PC-3 (cell line): ENCODE measurements at regions not wholly inside any gene's neighbourhood (a gene's known extent, or its start where the extent isn't known, plus 50 kb on each side); places are given as distances from the start of the nearest gene placed in this dataset.

Source experiments
- ATAC-seq: fragments of 200-7000 bp; cut with Tn5 transposase; 2 replicates; pipeline ENCODE4 v1.9.1; 2020; ENCODE audit warnings: mild to moderate bottlenecking, moderate library complexity
- BruUV-seq: library from RNA; stranded (reverse); fragments of 400-500 nt; replicated peaks from 2 replicates; lab custom pipeline; 2021; lab: Mats Ljungman, UMichigan
- CTCF ChIA-PET: fragments of 300-600 bp; sonication (Branson Sonifier 250); formaldehyde crosslinking; loops from one replicate; lab custom pipeline; 2022; ENCODE audit warnings: antibody characterized with exemption; lab: Charles Lee
- POLR2A ChIA-PET: fragments of 300-600 bp; sonication (Branson Sonifier 250); formaldehyde crosslinking; loops from one replicate; lab custom pipeline; 2022; ENCODE audit warnings: antibody characterized with exemption; ENCODE audit not compliant: unreplicated experiment; lab: Charles Lee
- DNase-seq: peaks from one replicate; pipeline ENCODE4 v3.0.0-alpha.2; 2015
- H2AFZ ChIP-seq: fragments of 300-600 bp; sonication (generic); 2 replicates; pipeline ENCODE4 v1.6.0; 2016; ENCODE audit warnings: antibody characterized with exemption, low read length
- H3F3A ChIP-seq: fragments of 300-600 bp; sonication (generic); one replicate; pipeline ENCODE4 v1.6.0; 2017; ENCODE audit warnings: antibody characterized with exemption, low read length, control low read depth, mild to moderate bottlenecking; ENCODE audit not compliant: unreplicated experiment
- H3K27ac ChIP-seq: fragments of 300-600 bp; sonication (generic); 2 replicates; pipeline ENCODE4 v1.5.1; 2016; ENCODE audit warnings: mild to moderate bottlenecking, low read length
- H3K27me3 ChIP-seq: fragments of 300-600 bp; sonication (generic); 2 replicates; pipeline ENCODE4 v1.6.1; 2016; ENCODE audit warnings: low read length, mixed read lengths
- H3K36me3 ChIP-seq: fragments of 300-600 bp; sonication (generic); 2 replicates; pipeline ENCODE4 v1.6.1; 2016; ENCODE audit warnings: low read depth, mixed run types, low read length, mixed read lengths
- H3K4me1 ChIP-seq: fragments of 300-600 bp; sonication (generic); 2 replicates; pipeline ENCODE4 v1.5.1; 2016; ENCODE audit warnings: low read length; ENCODE audit not compliant: insufficient read depth
- H3K4me2 ChIP-seq: fragments of 300-600 bp; sonication (generic); 2 replicates; pipeline ENCODE4 v1.6.0; 2016; ENCODE audit warnings: low read length
- H3K4me3 ChIP-seq: fragments of 300-600 bp; sonication (generic); 2 replicates; pipeline ENCODE4 v1.5.1; 2016; ENCODE audit warnings: mild to moderate bottlenecking, low read length, mixed read lengths
- H3K79me2 ChIP-seq: fragments of 300-600 bp; sonication (generic); 2 replicates; pipeline ENCODE4 v1.6.1; 2017; ENCODE audit warnings: low read length, mixed read lengths
- H3K9ac ChIP-seq: fragments of 300-600 bp; sonication (generic); 2 replicates; pipeline ENCODE4 v1.6.0; 2016; ENCODE audit warnings: mild to moderate bottlenecking, low read length
- H3K9me2 ChIP-seq: fragments of 300-600 bp; sonication (generic); replicated peaks from 2 replicates; pipeline ENCODE4 v1.6.1; 2016; ENCODE audit warnings: mixed run types, low read length, mixed read lengths
- H3K9me3 ChIP-seq: fragments of 300-600 bp; sonication (generic); 2 replicates; pipeline ENCODE4 v1.6.1; 2016; ENCODE audit warnings: low read length, mixed read lengths
- H4K20me1 ChIP-seq: fragments of 300-600 bp; sonication (generic); 2 replicates; pipeline ENCODE4 v1.6.1; 2016; ENCODE audit warnings: low read length, mixed read lengths
- EZH2 ChIP-seq: fragments of 300-600 bp; sonication (generic); IDR thresholded peaks from one replicate; pipeline ENCODE4 v1.6.1; 2017; ENCODE audit warnings: antibody characterized with exemption, mild to moderate bottlenecking, low read length; ENCODE audit not compliant: unreplicated experiment
- EZH2phosphoT487 ChIP-seq: fragments of 300-600 bp; sonication (generic); IDR thresholded peaks from 2 replicates; pipeline ENCODE4 v1.6.1; 2018; ENCODE audit warnings: mild to moderate bottlenecking, antibody characterized with exemption, low read length, borderline replicate concordance
- intact Hi-C: fragments of 100-400 bp; cut with micrococcal nuclease; formaldehyde crosslinking; loops from 2 replicates; pipeline ENCODE4 v1.9.0; 2023
- TF ChIP-seq, protein P1 (sequence below): fragments of 300-600 bp; sonication (generic); conservative IDR thresholded peaks from 2 replicates; pipeline ENCODE4 v1.5.1; 2017; ENCODE audit warnings: antibody characterized with exemption, low read depth, mild to moderate bottlenecking, low read length

DNA sequence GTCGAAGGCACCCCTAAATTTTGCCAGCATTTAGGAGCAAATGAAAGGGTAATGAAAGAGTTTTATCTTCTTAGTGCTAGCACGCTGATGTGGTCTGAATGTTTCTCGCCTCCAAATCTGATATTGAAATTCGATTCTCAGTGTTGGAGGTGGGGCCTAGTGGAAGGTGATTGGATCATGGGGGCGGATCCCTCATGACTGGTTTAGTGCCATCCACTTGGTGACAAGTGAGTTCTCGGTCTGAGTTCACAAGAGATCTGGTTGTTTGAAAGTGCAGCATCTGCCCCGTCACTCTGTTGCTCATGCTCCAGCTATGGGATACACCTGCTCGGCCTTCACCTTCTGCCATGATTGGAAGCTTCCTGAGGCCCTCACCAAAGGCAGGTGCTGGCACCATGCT is 75.1 kb upstream of the ZBTB40 start:
- no peak for DNase-seq
- BruUV-seq = no TSS peak
- no peaks in the 10 kb centered on the region; the same call in 1 of the 2 replicates for H3K9me3 ChIP-seq
- H3K9me2 ChIP-seq = no peaks in the 10 kb centered on the region
- no peaks in the 10 kb centered on the region for H4K20me1 ChIP-seq
- intact Hi-C loops = no loop called here
- no peaks in the 10 kb centered on the region for H3K79me2 ChIP-seq
- TF ChIP-seq, protein P1, sequence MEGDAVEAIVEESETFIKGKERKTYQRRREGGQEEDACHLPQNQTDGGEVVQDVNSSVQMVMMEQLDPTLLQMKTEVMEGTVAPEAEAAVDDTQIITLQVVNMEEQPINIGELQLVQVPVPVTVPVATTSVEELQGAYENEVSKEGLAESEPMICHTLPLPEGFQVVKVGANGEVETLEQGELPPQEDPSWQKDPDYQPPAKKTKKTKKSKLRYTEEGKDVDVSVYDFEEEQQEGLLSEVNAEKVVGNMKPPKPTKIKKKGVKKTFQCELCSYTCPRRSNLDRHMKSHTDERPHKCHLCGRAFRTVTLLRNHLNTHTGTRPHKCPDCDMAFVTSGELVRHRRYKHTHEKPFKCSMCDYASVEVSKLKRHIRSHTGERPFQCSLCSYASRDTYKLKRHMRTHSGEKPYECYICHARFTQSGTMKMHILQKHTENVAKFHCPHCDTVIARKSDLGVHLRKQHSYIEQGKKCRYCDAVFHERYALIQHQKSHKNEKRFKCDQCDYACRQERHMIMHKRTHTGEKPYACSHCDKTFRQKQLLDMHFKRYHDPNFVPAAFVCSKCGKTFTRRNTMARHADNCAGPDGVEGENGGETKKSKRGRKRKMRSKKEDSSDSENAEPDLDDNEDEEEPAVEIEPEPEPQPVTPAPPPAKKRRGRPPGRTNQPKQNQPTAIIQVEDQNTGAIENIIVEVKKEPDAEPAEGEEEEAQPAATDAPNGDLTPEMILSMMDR = no peak
- TF ChIP-seq EZH2phosphoT487 = no peak
- TF ChIP-seq EZH2 = no peak
- no peak overlapping the region for H3K27ac ChIP-seq
- H2AFZ ChIP-seq = no peak overlapping the region
- H3K4me3 ChIP-seq = no peak overlapping the region
- no peaks in the 10 kb centered on the region for H3K36me3 ChIP-seq
- H3F3A ChIP-seq = no peaks in the 10 kb centered on the region
- ChIA-PET CTCF (no interaction called here), POLR2A (no interaction called here)
- H3K4me2 ChIP-seq = no peak overlapping the region
- peaks cover 8% of the 10 kb centered on the region for H3K4me1 ChIP-seq
- no peak overlapping the region for H3K9ac ChIP-seq
- no peak for ATAC-seq
- H3K27me3 ChIP-seq = no peaks in the 10 kb centered on the region

GRCh38 chr1:22376976-22377375 is 74.7 kb upstream of the ZBTB40 start:
- ATAC-seq (no peak), DNase-seq (no peak)
- H3K27ac ChIP-seq = no peak overlapping the region
- ChIA-PET CTCF (no interaction called here), POLR2A (no interaction called here)
- H3K9me3 ChIP-seq = no peaks in the 10 kb centered on the region; the same call in 1 of the 2 replicates
- H3K4me3 ChIP-seq = no peak overlapping the region
- TF ChIP-seq EZH2 (no peak), EZH2phosphoT487 (no peak)
- TF ChIP-seq, protein P1 = no peak
- intact Hi-C loops = no loop called here
- BruUV-seq = no TSS peak
- H3K9me2 ChIP-seq = no peaks in the 10 kb centered on the region
- no peaks in the 10 kb centered on the region for H3K27me3 ChIP-seq
- no peak overlapping the region for H2AFZ ChIP-seq
- H3K4me1 ChIP-seq = peaks cover 8% of the 10 kb centered on the region
- no peaks in the 10 kb centered on the region for H3F3A ChIP-seq
- H4K20me1 ChIP-seq = no peaks in the 10 kb centered on the region
- no peak overlapping the region for H3K4me2 ChIP-seq
- H3K36me3 ChIP-seq = no peaks in the 10 kb centered on the region
- H3K9ac ChIP-seq = no peak overlapping the region
- no peaks in the 10 kb centered on the region for H3K79me2 ChIP-seq

DNA sequence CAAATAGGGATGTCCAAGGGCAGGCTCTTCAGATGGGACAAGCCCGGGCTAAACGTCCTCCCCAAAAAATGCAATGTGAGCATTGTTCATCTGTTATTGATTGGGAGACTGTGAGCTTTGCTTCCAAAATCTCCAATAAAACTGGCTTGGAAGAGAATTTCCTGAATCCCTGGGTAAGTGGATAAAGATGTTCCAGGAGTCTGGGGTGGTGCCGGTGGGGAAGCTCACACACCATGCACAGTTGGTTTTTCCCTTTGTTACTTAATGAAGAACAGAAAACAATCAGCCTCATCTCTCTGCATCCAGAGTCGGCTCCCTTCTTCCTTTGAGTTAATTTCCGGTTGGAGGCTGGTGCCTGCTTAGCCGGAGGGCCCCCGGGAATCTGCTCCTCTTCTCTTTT is 72.1 kb upstream of the ZBTB40 start:
- intact Hi-C loops = no loop called here
- BruUV-seq = no TSS peak
- H3K9me2 ChIP-seq = no peaks in the 10 kb centered on the region
- no peak overlapping the region for H3K4me2 ChIP-seq
- DNase-seq = no peak
- H3K9ac ChIP-seq = no peak overlapping the region
- POLR2A ChIA-PET = no interaction called here
- no peak for TF ChIP-seq EZH2phosphoT487
- TF ChIP-seq, protein P1 = no peak
- TF ChIP-seq EZH2 = no peak
- H3F3A ChIP-seq = no peaks in the 10 kb centered on the region
- CTCF ChIA-PET = no interaction called here
- H3K27me3 ChIP-seq = no peaks in the 10 kb centered on the region; the same call in 1 of the 2 replicates
- peaks cover 8% of the 10 kb centered on the region for H3K4me1 ChIP-seq
- H4K20me1 ChIP-seq = no peaks in the 10 kb centered on the region
- H3K79me2 ChIP-seq = no peaks in the 10 kb centered on the region
- no peak for ATAC-seq
- no peaks in the 10 kb centered on the region; the same call in 1 of the 2 replicates for H3K9me3 ChIP-seq
- H2AFZ ChIP-seq = no peak overlapping the region
- no peak overlapping the region for H3K27ac ChIP-seq
- H3K4me3 ChIP-seq = no peak overlapping the region
- H3K36me3 ChIP-seq = no peaks in the 10 kb centered on the region
